Osteoblast (primary cell): ENCODE measurements at regions not wholly inside any gene's neighbourhood (a gene's known extent, or its start where the extent isn't known, plus 50 kb on each side); places are given as distances from the start of the nearest gene placed in this dataset.

Source experiments
- DNase-seq: peaks from one replicate; pipeline ENCODE4 v3.0.0; 2011; ENCODE audit warnings: low spot score, mixed read lengths; ENCODE audit not compliant: insufficient read length; ENCODE audit errors: missing footprints
- H2AFZ ChIP-seq: 2 replicates; pipeline ENCODE4 v1.6.0; 2011; ENCODE audit warnings: mild to moderate bottlenecking, low read length
- H3K27ac ChIP-seq: 2 replicates; pipeline ENCODE4 v1.5.1; 2011; ENCODE audit warnings: mild to moderate bottlenecking, low read depth, low read length, moderate library complexity
- H3K27me3 ChIP-seq: 2 replicates; pipeline ENCODE4 v1.6.0; 2012; ENCODE audit warnings: mild to moderate bottlenecking, control low read depth, inconsistent platforms, low read length, moderate library complexity; ENCODE audit not compliant: insufficient read depth
- H3K36me3 ChIP-seq: 2 replicates; pipeline ENCODE4 v1.5.1; 2011; ENCODE audit warnings: mild to moderate bottlenecking, low read length, control low read depth, moderate library complexity; ENCODE audit not compliant: insufficient read depth
- H3K4me1 ChIP-seq: 2 replicates; pipeline ENCODE4 v1.5.1; 2011; ENCODE audit warnings: mild to moderate bottlenecking, low read length, control low read depth, moderate library complexity; ENCODE audit not compliant: insufficient read depth
- H3K4me2 ChIP-seq: 2 replicates; pipeline ENCODE4 v1.6.0; 2011; ENCODE audit warnings: mild to moderate bottlenecking, low read length; ENCODE audit not compliant: insufficient read depth
- H3K4me3 ChIP-seq: fragments of 200-600 bp; sonication (generic); 3 replicates; pipeline ENCODE4 v1.5.1; 2012; ENCODE audit warnings: mild to moderate bottlenecking, low read length, inconsistent platforms; ENCODE audit not compliant: insufficient read depth
- H3K79me2 ChIP-seq: 2 replicates; pipeline ENCODE4 v1.6.0; 2012; ENCODE audit warnings: mild to moderate bottlenecking, low read length, control low read depth, inconsistent platforms; ENCODE audit not compliant: insufficient read depth
- H3K9me3 ChIP-seq: 2 replicates; pipeline ENCODE4 v1.5.1; 2011; ENCODE audit warnings: low read depth, low read length, control low read depth
- H4K20me1 ChIP-seq: 2 replicates; pipeline ENCODE4 v1.6.0; 2012; ENCODE audit warnings: mild to moderate bottlenecking, low read length, control low read depth; ENCODE audit not compliant: insufficient read depth
- CTCF ChIP-seq: IDR thresholded peaks from 2 replicates; pipeline ENCODE4 v1.5.1; 2011; ENCODE audit warnings: mild to moderate bottlenecking, low read depth, low read length, moderate library complexity; ENCODE audit errors: extremely low read depth

DNA sequence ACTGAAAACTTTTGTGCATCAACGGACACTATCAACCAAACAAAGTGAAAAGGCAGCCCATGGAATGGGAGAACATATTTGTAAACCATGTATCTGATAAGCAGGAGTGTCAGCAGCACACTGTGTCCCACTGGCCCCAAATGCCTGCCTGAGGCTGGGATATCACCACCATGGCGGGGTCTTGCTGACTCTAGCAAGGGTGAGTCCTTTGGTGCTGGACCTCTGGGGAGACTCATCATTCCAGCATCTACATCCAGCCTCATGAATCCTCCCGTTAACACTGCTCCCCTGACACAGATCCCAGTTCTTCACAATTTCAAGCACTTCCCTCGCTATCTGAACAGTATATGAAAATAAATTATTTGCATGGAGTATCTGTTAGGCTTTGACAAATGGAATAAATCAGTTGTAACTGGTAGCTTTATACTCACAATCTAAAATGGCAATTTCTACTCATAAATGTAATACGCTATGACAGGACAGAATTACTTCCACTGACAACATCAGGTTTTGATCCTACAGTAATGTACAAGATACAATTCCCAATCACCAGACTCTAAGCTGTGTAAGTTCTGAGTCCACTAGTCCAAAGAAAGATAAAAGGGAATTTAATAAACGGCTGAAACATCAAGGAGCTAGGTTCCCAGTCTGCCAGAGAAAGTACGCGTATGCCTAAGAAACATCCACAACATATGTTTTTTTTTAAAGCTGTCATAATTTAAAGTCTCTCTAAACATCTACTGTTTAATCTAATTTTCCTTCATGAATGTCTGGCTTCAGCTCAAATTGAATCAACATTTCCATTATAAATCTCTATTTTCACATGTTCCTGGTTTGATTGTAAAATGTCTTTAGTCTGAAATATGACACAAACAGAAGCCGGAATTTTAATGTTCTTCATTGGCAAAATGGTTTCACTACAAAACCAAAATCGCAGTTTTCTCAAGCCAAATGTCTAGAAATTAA, 95.1 kb downstream of the SIPA1L2 start:
- no peaks in the 10 kb centered on the region for H3K9me3 ChIP-seq
- H3K27ac ChIP-seq, result no peak overlapping the region
- H3K4me2 ChIP-seq, result no peak overlapping the region
- no peaks in the 10 kb centered on the region for H4K20me1 ChIP-seq
- no peak for TF ChIP-seq CTCF
- no peaks in the 10 kb centered on the region for H3K36me3 ChIP-seq
- H2AFZ ChIP-seq, result no peak overlapping the region
- H3K4me1 ChIP-seq, result peaks cover 13% of the 10 kb centered on the region
- H3K79me2 ChIP-seq, result no peaks in the 10 kb centered on the region
- DNase-seq, result no peak
- H3K27me3 ChIP-seq, result no peaks in the 10 kb centered on the region
- H3K4me3 ChIP-seq, result no peak overlapping the region

DNA sequence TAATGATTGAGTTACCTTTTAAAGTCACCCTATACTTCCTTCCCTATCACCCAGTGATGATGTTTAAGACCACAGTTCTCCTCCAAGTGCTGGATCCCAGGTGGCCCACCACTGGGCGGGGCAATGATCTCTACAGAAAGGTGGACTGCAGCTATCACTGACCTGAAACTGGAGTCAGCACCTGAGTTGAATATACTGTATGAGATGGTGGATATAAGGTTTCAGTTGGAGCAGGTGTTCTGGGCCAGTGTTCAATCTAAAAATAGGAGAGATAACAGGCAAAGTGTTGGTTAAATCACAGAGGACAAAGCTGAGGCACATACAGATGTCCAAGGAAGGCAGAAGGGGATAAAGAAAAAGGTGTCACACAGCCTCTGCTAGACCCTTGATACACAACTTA, 96.6 kb downstream of the SIPA1L2 start:
- H3K27me3 ChIP-seq, result no peaks in the 10 kb centered on the region
- H3K79me2 ChIP-seq, result no peaks in the 10 kb centered on the region
- H3K36me3 ChIP-seq, result no peaks in the 10 kb centered on the region
- no peak for DNase-seq
- H3K4me2 ChIP-seq, result no peak overlapping the region
- peaks cover 3% of the 10 kb centered on the region for H3K4me1 ChIP-seq
- no peaks in the 10 kb centered on the region for H3K9me3 ChIP-seq
- H4K20me1 ChIP-seq, result no peaks in the 10 kb centered on the region
- H2AFZ ChIP-seq, result no peak overlapping the region
- H3K4me3 ChIP-seq, result no peak overlapping the region
- TF ChIP-seq CTCF, result no peak
- H3K27ac ChIP-seq, result no peak overlapping the region

DNA sequence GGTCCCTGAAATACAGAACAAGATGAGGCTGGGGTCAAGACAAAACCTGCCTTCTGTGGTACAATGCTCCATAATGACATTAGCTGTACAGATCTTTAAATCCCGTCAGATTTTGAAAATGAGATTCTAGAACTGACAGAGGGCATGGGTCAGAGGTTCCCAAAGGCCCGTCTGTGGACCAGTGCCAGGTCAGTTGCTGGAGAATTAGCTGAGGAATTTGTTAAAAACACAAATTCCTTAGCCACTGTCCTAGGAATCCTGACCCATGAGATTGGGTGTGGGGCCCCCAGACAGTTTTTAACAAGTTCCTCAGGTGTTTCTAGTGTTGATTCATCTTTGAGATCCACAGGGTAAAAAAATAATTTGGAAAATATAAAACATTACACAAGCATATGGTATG, 97.0 kb downstream of the SIPA1L2 start:
- Histone ChIP-seq H3K4me2 (no peak overlapping the region), H2AFZ (no peak overlapping the region), H3K36me3 (no peaks in the 10 kb centered on the region), H3K4me1 (no peaks in the 10 kb centered on the region), H3K4me3 (no peak overlapping the region), H3K27ac (no peak overlapping the region), H4K20me1 (no peaks in the 10 kb centered on the region), H3K79me2 (no peaks in the 10 kb centered on the region), H3K27me3 (no peaks in the 10 kb centered on the region), H3K9me3 (no peaks in the 10 kb centered on the region)
- DNase-seq, result no peak
- no peak for TF ChIP-seq CTCF

DNA sequence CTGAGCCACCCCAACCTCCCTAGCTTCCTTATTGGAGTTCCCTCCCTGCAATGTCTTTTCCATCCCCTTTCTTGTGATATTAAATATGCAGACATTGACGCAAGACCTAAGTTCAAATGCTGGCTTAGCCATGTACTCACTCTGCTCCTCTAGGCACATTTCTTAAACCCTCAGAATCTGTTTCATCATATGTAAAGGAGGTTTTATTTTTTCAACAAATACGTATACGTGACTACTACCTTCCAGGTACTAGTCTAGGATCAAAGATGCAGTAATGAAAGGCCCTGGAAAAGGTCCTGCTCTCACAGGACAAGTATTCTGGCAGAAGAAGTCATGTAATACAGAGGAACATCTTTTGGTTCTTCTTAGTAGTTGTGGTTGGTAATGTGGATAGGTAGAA, 98.6 kb downstream of the SIPA1L2 start:
- no peaks in the 10 kb centered on the region for H4K20me1 ChIP-seq
- no peaks in the 10 kb centered on the region for H3K4me1 ChIP-seq
- TF ChIP-seq CTCF, result no peak
- no peak for DNase-seq
- no peak overlapping the region for H2AFZ ChIP-seq
- no peak overlapping the region for H3K27ac ChIP-seq
- H3K36me3 ChIP-seq, result no peaks in the 10 kb centered on the region
- no peaks in the 10 kb centered on the region for H3K79me2 ChIP-seq
- H3K27me3 ChIP-seq, result no peaks in the 10 kb centered on the region
- H3K4me2 ChIP-seq, result no peak overlapping the region
- no peak overlapping the region for H3K4me3 ChIP-seq
- H3K9me3 ChIP-seq, result no peaks in the 10 kb centered on the region
